ENCODE measurements at regions not wholly inside any gene's neighbourhood (a gene's known extent, or its start where the extent isn't known, plus 50 kb on each side); places are given as distances from the start of the nearest gene placed in this dataset.

GRCh38 chr4:11743236-11743635, 314.5 kb upstream of the HS3ST1 start:
- Mint-ChIP-seq H3K36me3 (ENCODE audit: low read depth) (no peaks in the 10 kb centered on the region), H3K27me3 (ENCODE audit: low read depth) (no peaks in the 10 kb centered on the region), H3K4me1 (peaks cover 26% of the 10 kb centered on the region), H3K27ac (ENCODE audit: unreplicated experiment) (no peak overlapping the region), H3K9me3 (peaks cover 5% of the 10 kb centered on the region), H3K4me3 (no peak overlapping the region)
- DNase-seq (ENCODE audit: low read depth, low spot score), result no peak
- TF ChIP-seq CTCF (conservative IDR thresholded peaks at IDR 0.05), result no peak

GRCh38 chr4:11741190-11741652, 312.5 kb upstream of the HS3ST1 start:
- Mint-ChIP-seq H3K36me3 (ENCODE audit: low read depth) (no peaks in the 10 kb centered on the region), H3K4me3 (no peak overlapping the region), H3K27ac (ENCODE audit: unreplicated experiment) (no peak overlapping the region), H3K9me3 (peaks cover 5% of the 10 kb centered on the region), H3K4me1 (peaks cover 10% of the 10 kb centered on the region), H3K27me3 (ENCODE audit: low read depth) (no peaks in the 10 kb centered on the region)
- no peak for TF ChIP-seq CTCF (conservative IDR thresholded peaks at IDR 0.05)
- DNase-seq (ENCODE audit: low read depth, low spot score), result no peak

GRCh38 chr4:11739992-11740391, 311.3 kb upstream of the HS3ST1 start:
- no peak for TF ChIP-seq CTCF (conservative IDR thresholded peaks at IDR 0.05)
- H3K9me3 Mint-ChIP-seq, result peaks cover 7% of the 10 kb centered on the region
- no peaks in the 10 kb centered on the region for H3K36me3 Mint-ChIP-seq (ENCODE audit: low read depth)
- H3K27ac Mint-ChIP-seq (ENCODE audit: unreplicated experiment), result no peak overlapping the region
- H3K4me1 Mint-ChIP-seq, result peaks cover 5% of the 10 kb centered on the region
- H3K4me3 Mint-ChIP-seq, result no peak overlapping the region
- H3K27me3 Mint-ChIP-seq (ENCODE audit: low read depth), result no peaks in the 10 kb centered on the region
- DNase-seq (ENCODE audit: low read depth, low spot score), result no peak

GRCh38 chr4:11736978-11737377, 308.3 kb upstream of the HS3ST1 start:
- H3K27ac Mint-ChIP-seq (ENCODE audit: unreplicated experiment), result no peak overlapping the region
- peaks cover 7% of the 10 kb centered on the region for H3K9me3 Mint-ChIP-seq
- no peaks in the 10 kb centered on the region for H3K27me3 Mint-ChIP-seq (ENCODE audit: low read depth)
- H3K36me3 Mint-ChIP-seq (ENCODE audit: low read depth), result no peaks in the 10 kb centered on the region
- TF ChIP-seq CTCF (conservative IDR thresholded peaks at IDR 0.05), result no peak
- DNase-seq (ENCODE audit: low read depth, low spot score), result no peak
- no peak overlapping the region for H3K4me3 Mint-ChIP-seq
- H3K4me1 Mint-ChIP-seq, result no peaks in the 10 kb centered on the region

GRCh38 chr4:11735651-11736050, 307.0 kb upstream of the HS3ST1 start:
- no peak overlapping the region for H3K27ac Mint-ChIP-seq (ENCODE audit: unreplicated experiment)
- TF ChIP-seq CTCF (conservative IDR thresholded peaks at IDR 0.05), result no peak
- H3K9me3 Mint-ChIP-seq, result peaks cover 7% of the 10 kb centered on the region
- no peaks in the 10 kb centered on the region for H3K4me1 Mint-ChIP-seq
- no peak for DNase-seq (ENCODE audit: low read depth, low spot score)
- H3K27me3 Mint-ChIP-seq (ENCODE audit: low read depth), result no peaks in the 10 kb centered on the region
- no peak overlapping the region for H3K4me3 Mint-ChIP-seq
- no peaks in the 10 kb centered on the region for H3K36me3 Mint-ChIP-seq (ENCODE audit: low read depth)

- Mint-ChIP-seq H3K4me1 (no peaks in the 10 kb centered on the region), H3K27me3 (ENCODE audit: low read depth) (no peaks in the 10 kb centered on the region), H3K36me3 (ENCODE audit: low read depth) (no peaks in the 10 kb centered on the region), H3K4me3 (no peak overlapping the region), H3K9me3 (peaks cover 2% of the 10 kb centered on the region), H3K27ac (ENCODE audit: unreplicated experiment) (no peak overlapping the region)
- TF ChIP-seq CTCF (conservative IDR thresholded peaks at IDR 0.05), result no peak
- no peak for DNase-seq (ENCODE audit: low read depth, low spot score)
Observed at GRCh38 chr4:11732155-11732554, 303.5 kb upstream of the HS3ST1 start.

All from neural crest cell (in vitro differentiated cells).